CD14-positive monocyte (primary cell): ENCODE measurements at regions not wholly inside any gene's neighbourhood (a gene's known extent, or its start where the extent isn't known, plus 50 kb on each side); places are given as distances from the start of the nearest gene placed in this dataset.

ENCODE experiments used
- DNase-seq, 3 donors: peaks; one replicate each; pipeline ENCODE4 v3.0.0-alpha.2; 2011 to 2022
- H2AFZ ChIP-seq: 2 replicates; pipeline ENCODE4 v1.6.0; 2012; ENCODE audit warnings: mild to moderate bottlenecking, low read depth, low read length, inconsistent platforms; ENCODE audit not compliant: insufficient read depth, poor library complexity, severe bottlenecking
- H3K27ac ChIP-seq, 2 donors: 1 replicate in 1 of 2; 2 replicates in 1 of 2; pipeline ENCODE4 v1.5.1; 2012 to 2013; ENCODE audit warnings: low read length in 2 of 2, control low read depth in 1 of 2, inconsistent platforms in 1 of 2, low read depth in 1 of 2, mild to moderate bottlenecking in 1 of 2
- H3K27me3 ChIP-seq, 2 donors: one replicate each; pipeline versions ENCODE4 v1.6.0 to v1.6.1; 2011 to 2013; ENCODE audit warnings: low read length in 2 of 2; ENCODE audit not compliant: control insufficient read depth in 2 of 2, insufficient read depth in 2 of 2
- H3K36me3 ChIP-seq, 2 donors: replicated peaks in 1 of 2; 1 replicate in 1 of 2; 2 replicates in 1 of 2; pipeline versions ENCODE4 v1.5.1 to v1.6.1; 2012 to 2013; ENCODE audit warnings: low read length in 2 of 2, control low read depth in 1 of 2, inconsistent platforms in 1 of 2, mild to moderate bottlenecking in 1 of 2; ENCODE audit not compliant: insufficient read depth in 2 of 2, control insufficient read depth in 1 of 2
- H3K4me1 ChIP-seq, 2 donors: 1 replicate in 1 of 2; 2 replicates in 1 of 2; pipeline versions ENCODE4 v1.5.1 to v1.6.1; 2012 to 2013; ENCODE audit warnings: low read length in 2 of 2, control low read depth in 1 of 2, inconsistent platforms in 1 of 2, mild to moderate bottlenecking in 1 of 2, moderate library complexity in 1 of 2; ENCODE audit not compliant: insufficient read depth in 2 of 2, control insufficient read depth in 1 of 2
- H3K4me2 ChIP-seq: replicated peaks from 2 replicates; pipeline ENCODE3; 2012; ENCODE audit warnings: low read length, moderate library complexity, mild to moderate bottlenecking; ENCODE audit not compliant: poor library complexity, severe bottlenecking; ENCODE audit errors: extremely low read depth
- H3K4me3 ChIP-seq, 3 experiments: fragments of 200-600 bp in 1 of 3; sonication (generic) in 1 of 3; replicated peaks in 1 of 3; 1 replicate in 2 of 3; 2 replicates in 1 of 3; pipeline ENCODE4 v1.5.1; 2011 to 2013; ENCODE audit warnings: low read length in 3 of 3, mild to moderate bottlenecking in 3 of 3, control low read depth in 2 of 3, low read depth in 2 of 3, inconsistent platforms in 1 of 3, moderate library complexity in 1 of 3
- H3K79me2 ChIP-seq: 2 replicates; pipeline ENCODE4 v1.6.0; 2012; ENCODE audit warnings: mild to moderate bottlenecking, control low read depth, inconsistent platforms, low read length, moderate library complexity; ENCODE audit not compliant: insufficient read depth
- H3K9ac ChIP-seq: 2 replicates; pipeline ENCODE4 v1.6.0; 2017; ENCODE audit warnings: low read length, mild to moderate bottlenecking; ENCODE audit not compliant: insufficient read depth, poor library complexity, severe bottlenecking
- H3K9me3 ChIP-seq, 2 donors: replicated peaks in 1 of 2; 1 replicate in 1 of 2; 2 replicates in 1 of 2; pipeline versions ENCODE4 v1.5.1 to v1.6.1; 2012 to 2013; ENCODE audit warnings: low read length in 2 of 2, control low read depth in 1 of 2; ENCODE audit not compliant: control insufficient read depth in 1 of 2, insufficient read depth in 1 of 2
- H4K20me1 ChIP-seq: 2 replicates; pipeline ENCODE4 v1.6.0; 2012; ENCODE audit warnings: mild to moderate bottlenecking, low read length, control low read depth, moderate library complexity; ENCODE audit not compliant: insufficient read depth
- H3K27ac Mint-ChIP-seq, 7 donors: one replicate each; pipeline ENCODE4 v1.8.0; 2020; ENCODE audit warnings: mild to moderate bottlenecking in 7 of 7, mixed read lengths in 7 of 7, moderate library complexity in 6 of 7, inconsistent platforms in 2 of 7
- H3K27me3 Mint-ChIP-seq, 3 donors: one replicate each; pipeline ENCODE4 v1.8.0; 2021 to 2022; ENCODE audit warnings: low read depth in 3 of 3, mild to moderate bottlenecking in 3 of 3, mixed read lengths in 3 of 3, moderate library complexity in 3 of 3, inconsistent platforms in 1 of 3
- H3K36me3 Mint-ChIP-seq, 2 donors: one replicate each; pipeline ENCODE4 v1.8.0; 2020; ENCODE audit warnings: mixed read lengths in 2 of 2, inconsistent platforms in 1 of 2, mild to moderate bottlenecking in 1 of 2
- H3K4me1 Mint-ChIP-seq: one replicate; pipeline ENCODE4 v1.8.0; 2020; ENCODE audit warnings: mild to moderate bottlenecking, mixed read lengths
- H3K4me3 Mint-ChIP-seq, 2 donors: one replicate each; pipeline ENCODE4 v1.8.0; 2020; ENCODE audit warnings: mild to moderate bottlenecking in 2 of 2, mixed read lengths in 2 of 2, moderate library complexity in 1 of 2
- H3K9me3 Mint-ChIP-seq, 7 donors: one replicate each; pipeline ENCODE4 v1.8.0; 2020 to 2022; ENCODE audit warnings: mixed read lengths in 7 of 7, mild to moderate bottlenecking in 6 of 7, moderate library complexity in 6 of 7, inconsistent platforms in 2 of 7
- WGBS: methylation state at CpG from one replicate; pipeline ENCODE4 v1.1.5; 2013; ENCODE audit warnings: missing lambda C conversion rate; ENCODE audit not compliant: insufficient coverage; 5-methylcytosine and 5-hydroxymethylcytosine counted together
- intact Hi-C, 2 donors: fragments of 100-400 bp; cut with micrococcal nuclease; formaldehyde crosslinking; loops; one replicate each; pipeline versions ENCODE4 v1.15.0 to v1.15.1; 2023
- TF ChIP-seq, protein P1 (sequence below): fragments of 200-600 bp; IDR thresholded peaks from one replicate; pipeline ENCODE4 v1.8.0; 2022; ENCODE audit warnings: antibody characterized with exemption, mild to moderate bottlenecking

DNA sequence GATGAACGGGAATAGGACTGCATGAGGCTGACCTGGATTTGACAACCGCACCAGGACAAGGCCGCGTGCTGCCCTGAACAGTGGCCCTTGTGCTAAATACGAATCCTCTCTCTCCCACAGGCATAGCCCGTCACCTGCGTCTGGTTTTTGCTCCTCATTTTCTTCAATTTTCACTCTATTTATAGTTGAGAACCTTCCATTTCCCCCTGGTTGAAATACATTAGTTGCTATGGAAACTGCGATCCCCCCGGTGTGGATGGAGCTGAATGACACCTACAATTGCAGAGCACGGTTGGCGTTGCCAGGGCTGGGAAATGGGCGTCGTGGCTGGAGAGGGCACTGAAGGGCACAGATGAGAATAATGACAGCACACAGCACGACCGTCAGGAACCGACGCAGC lies 158.6 kb upstream of the PITRM1 start:
- no peak overlapping the region for H3K9ac ChIP-seq
- TF ChIP-seq, protein P1, sequence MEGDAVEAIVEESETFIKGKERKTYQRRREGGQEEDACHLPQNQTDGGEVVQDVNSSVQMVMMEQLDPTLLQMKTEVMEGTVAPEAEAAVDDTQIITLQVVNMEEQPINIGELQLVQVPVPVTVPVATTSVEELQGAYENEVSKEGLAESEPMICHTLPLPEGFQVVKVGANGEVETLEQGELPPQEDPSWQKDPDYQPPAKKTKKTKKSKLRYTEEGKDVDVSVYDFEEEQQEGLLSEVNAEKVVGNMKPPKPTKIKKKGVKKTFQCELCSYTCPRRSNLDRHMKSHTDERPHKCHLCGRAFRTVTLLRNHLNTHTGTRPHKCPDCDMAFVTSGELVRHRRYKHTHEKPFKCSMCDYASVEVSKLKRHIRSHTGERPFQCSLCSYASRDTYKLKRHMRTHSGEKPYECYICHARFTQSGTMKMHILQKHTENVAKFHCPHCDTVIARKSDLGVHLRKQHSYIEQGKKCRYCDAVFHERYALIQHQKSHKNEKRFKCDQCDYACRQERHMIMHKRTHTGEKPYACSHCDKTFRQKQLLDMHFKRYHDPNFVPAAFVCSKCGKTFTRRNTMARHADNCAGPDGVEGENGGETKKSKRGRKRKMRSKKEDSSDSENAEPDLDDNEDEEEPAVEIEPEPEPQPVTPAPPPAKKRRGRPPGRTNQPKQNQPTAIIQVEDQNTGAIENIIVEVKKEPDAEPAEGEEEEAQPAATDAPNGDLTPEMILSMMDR, result no peak
- Mint-ChIP-seq H3K4me3 (no peak overlapping the region), H3K4me1 (peaks cover 15% of the 10 kb centered on the region), H3K9me3 (no peaks in the 10 kb centered on the region), H3K36me3 (no peaks in the 10 kb centered on the region), H3K27ac (peak overlapping the region in 4 of 7 donors; percentile 23 to 96 (median 85)), H3K27me3 (peaks cover 2 to 5% (median 3%) of the 10 kb centered on the region in 3 donors)
- peak overlapping the region; percentile 37 to 74 for H3K27ac ChIP-seq
- no peak for DNase-seq
- no peak overlapping the region for H3K4me3 ChIP-seq
- peaks cover 9 to 17% of the 10 kb centered on the region in 2 donors for H3K4me1 ChIP-seq
- no peaks in the 10 kb centered on the region for H3K27me3 ChIP-seq
- intact Hi-C loops, result no loop called here
- no peaks in the 10 kb centered on the region for H3K9me3 ChIP-seq
- H4K20me1 ChIP-seq, result no peaks in the 10 kb centered on the region
- no peak overlapping the region for H2AFZ ChIP-seq
- 98% methylated on average over 6 of the region's 17 CpGs for WGBS
- no peaks in the 10 kb centered on the region for H3K36me3 ChIP-seq
- no peak overlapping the region for H3K4me2 ChIP-seq
- H3K79me2 ChIP-seq, result no peaks in the 10 kb centered on the region

DNA sequence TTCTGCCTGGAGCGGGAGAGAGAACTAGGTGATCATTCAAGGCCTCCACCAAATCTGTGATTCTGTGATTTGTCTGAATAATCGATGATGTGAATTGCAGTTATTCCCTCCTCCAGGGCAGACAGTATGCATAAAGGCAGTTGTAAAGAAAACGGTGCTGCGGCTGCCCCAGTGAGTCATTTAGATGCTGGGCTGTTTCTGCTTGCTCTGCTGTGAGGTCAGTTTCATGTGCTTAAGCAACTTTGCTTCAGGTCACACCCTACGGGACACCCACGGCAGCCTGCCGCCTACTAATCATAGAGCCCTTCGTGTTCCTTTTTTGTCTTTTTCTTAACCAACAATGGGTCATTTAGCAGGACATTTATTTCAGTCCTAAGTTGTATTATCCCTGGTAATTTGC lies 158.1 kb upstream of the PITRM1 start:
- Mint-ChIP-seq H3K27ac (peak overlapping the region in 4 of 7 donors; percentile 79 to 96 (median 85)), H3K4me1 (peaks cover 16% of the 10 kb centered on the region), H3K4me3 (no peak overlapping the region), H3K36me3 (no peaks in the 10 kb centered on the region), H3K9me3 (no peaks in the 10 kb centered on the region), H3K27me3 (peaks cover 2 to 5% (median 2%) of the 10 kb centered on the region in 3 donors)
- H3K9me3 ChIP-seq, result no peaks in the 10 kb centered on the region
- 94% methylated on average over 4 of the region's 8 CpGs for WGBS
- TF ChIP-seq, protein P1, result no peak
- peak overlapping the region; percentile 37 to 74 for H3K27ac ChIP-seq
- H2AFZ ChIP-seq, result no peak overlapping the region
- H3K4me2 ChIP-seq, result no peak overlapping the region
- no peaks in the 10 kb centered on the region for H3K79me2 ChIP-seq
- H3K9ac ChIP-seq, result no peak overlapping the region
- peak in 2 of 3 donors; percentile 82 to 90 for DNase-seq
- no peaks in the 10 kb centered on the region for H3K36me3 ChIP-seq
- no peak overlapping the region for H3K4me3 ChIP-seq
- H3K4me1 ChIP-seq, result peaks cover 9 to 17% of the 10 kb centered on the region in 2 donors
- intact Hi-C loops, result no loop called here
- no peaks in the 10 kb centered on the region for H4K20me1 ChIP-seq
- no peaks in the 10 kb centered on the region for H3K27me3 ChIP-seq
